Non-pigmented ciliary epithelial cell (primary cell): ENCODE measurements at regions not wholly inside any gene's neighbourhood (a gene's known extent, or its start where the extent isn't known, plus 50 kb on each side); places are given as distances from the start of the nearest gene placed in this dataset.

Experiments
- DNase-seq: peaks from one replicate; pipeline ENCODE4 v3.0.0-alpha.2; 2010; ENCODE audit warnings: low read depth

DNA sequence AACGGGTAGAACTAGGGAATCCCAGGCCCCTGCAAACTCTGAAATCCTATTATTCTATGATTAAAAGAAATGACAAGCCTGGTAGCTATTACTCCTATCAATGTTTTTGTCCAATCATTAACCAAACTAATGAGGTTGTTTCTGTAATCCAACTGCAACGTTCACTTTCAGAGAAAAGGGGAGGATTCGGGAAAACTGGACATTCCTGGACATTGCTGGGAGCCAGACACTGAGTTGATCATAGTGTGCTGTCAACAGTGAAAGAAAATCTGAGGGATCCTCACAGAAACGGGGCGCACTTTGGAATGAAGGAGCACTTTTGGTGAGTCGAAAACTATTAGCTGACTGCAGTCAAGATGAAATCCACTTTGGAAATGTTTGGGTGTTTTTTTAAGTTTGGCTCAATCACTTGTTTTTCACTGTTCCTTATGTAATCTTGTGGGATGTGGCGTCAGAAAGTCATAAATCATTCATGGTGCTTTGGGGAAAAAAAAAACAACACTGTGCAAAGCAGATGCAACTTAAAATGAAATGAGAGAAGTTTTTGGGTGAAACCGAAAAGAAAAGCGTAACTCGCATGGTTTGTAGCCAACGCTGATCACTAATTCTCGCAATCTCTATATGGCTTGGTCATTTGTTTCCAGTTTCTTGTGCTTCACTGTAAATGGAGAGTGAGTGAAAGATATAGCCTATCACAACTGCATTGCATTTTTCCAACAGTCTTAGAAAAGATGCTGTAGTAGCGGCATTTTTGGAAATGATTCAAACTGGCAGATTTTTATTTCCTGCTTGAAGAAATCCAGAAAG, 51.2 kb upstream of the ADRA1B start:
- DNase-seq: no peak

DNA sequence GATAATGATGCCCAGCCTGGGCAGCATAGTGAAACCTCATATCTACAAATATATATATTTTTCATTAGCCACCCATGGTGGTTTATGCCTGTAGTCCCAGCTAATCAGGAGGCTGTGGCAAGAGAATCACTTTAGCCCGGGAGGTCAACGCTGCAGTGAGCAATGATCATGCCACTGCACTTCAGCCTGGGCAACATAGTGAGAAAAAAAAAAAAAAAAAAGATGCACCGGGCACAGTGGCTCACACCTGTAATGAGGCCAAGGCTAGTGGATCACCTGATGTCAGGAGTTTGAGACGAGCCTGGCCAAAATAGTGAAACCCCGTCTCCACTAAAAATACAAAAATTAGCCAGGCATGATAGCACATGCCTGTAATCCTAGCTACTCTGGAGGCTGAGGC, 50.2 kb upstream of the ADRA1B start:
- no peak for DNase-seq
